ENCODE measurements at regions not wholly inside any gene's neighbourhood (a gene's known extent, or its start where the extent isn't known, plus 50 kb on each side); places are given as distances from the start of the nearest gene placed in this dataset.

- WGBS (ENCODE audit: insufficient coverage, low coverage, low lambda C conversion rate, missing lambda C conversion rate) = 61% methylated on average over 3 of the region's 3 CpGs
- Histone ChIP-seq H3K4me3 (no peak overlapping the region), H3K4me1 (no peaks in the 10 kb centered on the region), H3K9me3 (no peaks in the 10 kb centered on the region), H3K27ac (no peak overlapping the region), H3K27me3 (no peaks in the 10 kb centered on the region), H3K36me3 (no peaks in the 10 kb centered on the region)
- TF ChIP-seq, protein P1, sequence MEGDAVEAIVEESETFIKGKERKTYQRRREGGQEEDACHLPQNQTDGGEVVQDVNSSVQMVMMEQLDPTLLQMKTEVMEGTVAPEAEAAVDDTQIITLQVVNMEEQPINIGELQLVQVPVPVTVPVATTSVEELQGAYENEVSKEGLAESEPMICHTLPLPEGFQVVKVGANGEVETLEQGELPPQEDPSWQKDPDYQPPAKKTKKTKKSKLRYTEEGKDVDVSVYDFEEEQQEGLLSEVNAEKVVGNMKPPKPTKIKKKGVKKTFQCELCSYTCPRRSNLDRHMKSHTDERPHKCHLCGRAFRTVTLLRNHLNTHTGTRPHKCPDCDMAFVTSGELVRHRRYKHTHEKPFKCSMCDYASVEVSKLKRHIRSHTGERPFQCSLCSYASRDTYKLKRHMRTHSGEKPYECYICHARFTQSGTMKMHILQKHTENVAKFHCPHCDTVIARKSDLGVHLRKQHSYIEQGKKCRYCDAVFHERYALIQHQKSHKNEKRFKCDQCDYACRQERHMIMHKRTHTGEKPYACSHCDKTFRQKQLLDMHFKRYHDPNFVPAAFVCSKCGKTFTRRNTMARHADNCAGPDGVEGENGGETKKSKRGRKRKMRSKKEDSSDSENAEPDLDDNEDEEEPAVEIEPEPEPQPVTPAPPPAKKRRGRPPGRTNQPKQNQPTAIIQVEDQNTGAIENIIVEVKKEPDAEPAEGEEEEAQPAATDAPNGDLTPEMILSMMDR (IDR thresholded peaks at IDR 0.05) = no peak
- TF ChIP-seq POLR2A (IDR thresholded peaks at IDR 0.05) = no peak
- DNase-seq (no peak), ATAC-seq (no peak)
- intact Hi-C loops (cut with DNase I) = loop anchor here in 1 of 2 donors (10.0 kb wide), 1 partner anchor 495 kb away; no protein-coding TSS in a partner anchor
These were observed 485.4 kb downstream of the PLCL1 start for GRCh38 chr2:198289811-198290210.

GRCh38 chr2:198287706-198288105, 483.3 kb downstream of the PLCL1 start:
- TF ChIP-seq, protein P1 (IDR thresholded peaks at IDR 0.05) = no peak
- no peak for TF ChIP-seq POLR2A (IDR thresholded peaks at IDR 0.05)
- no peak overlapping the region for H3K27ac ChIP-seq
- intact Hi-C loops (cut with DNase I) = no loop called here
- H3K36me3 ChIP-seq = no peaks in the 10 kb centered on the region
- H3K4me3 ChIP-seq = no peak overlapping the region
- DNase-seq = no peak
- H3K4me1 ChIP-seq = no peaks in the 10 kb centered on the region
- WGBS (ENCODE audit: insufficient coverage, low coverage, low lambda C conversion rate, missing lambda C conversion rate) = 25% methylated on average over 2 of the region's 2 CpGs
- no peaks in the 10 kb centered on the region for H3K9me3 ChIP-seq
- no peaks in the 10 kb centered on the region for H3K27me3 ChIP-seq
- ATAC-seq = no peak

- no peak for DNase-seq
- ATAC-seq = no peak
- Histone ChIP-seq H3K9me3 (no peaks in the 10 kb centered on the region), H3K4me3 (no peak overlapping the region), H3K4me1 (no peaks in the 10 kb centered on the region), H3K36me3 (no peaks in the 10 kb centered on the region), H3K27me3 (no peaks in the 10 kb centered on the region), H3K27ac (no peak overlapping the region)
- TF ChIP-seq, protein P1 (IDR thresholded peaks at IDR 0.05) = no peak
- no peak for TF ChIP-seq POLR2A (IDR thresholded peaks at IDR 0.05)
- intact Hi-C loops (cut with DNase I) = no loop called here
- WGBS (ENCODE audit: insufficient coverage, low coverage, low lambda C conversion rate, missing lambda C conversion rate) = 44% methylated on average over 5 of the region's 5 CpGs
These were observed 480.8 kb downstream of the PLCL1 start for GRCh38 chr2:198285216-198285615.

- intact Hi-C loops (cut with DNase I) = no loop called here
- WGBS (ENCODE audit: insufficient coverage, low coverage, low lambda C conversion rate, missing lambda C conversion rate) = 44% methylated on average over 2 of the region's 2 CpGs
These were observed 478.8 kb downstream of the PLCL1 start for GRCh38 chr2:198283146-198283545.

More at GRCh38 chr2:198283146-198283545, 478.8 kb downstream of the PLCL1 start:
- Histone ChIP-seq H3K4me1 (no peaks in the 10 kb centered on the region), H3K27ac (no peak overlapping the region), H3K27me3 (no peaks in the 10 kb centered on the region), H3K4me3 (no peak overlapping the region), H3K36me3 (no peaks in the 10 kb centered on the region), H3K9me3 (no peaks in the 10 kb centered on the region)
- TF ChIP-seq, protein P1 (IDR thresholded peaks at IDR 0.05) = no peak
- no peak for TF ChIP-seq POLR2A (IDR thresholded peaks at IDR 0.05)
- DNase-seq = no peak
- no peak for ATAC-seq
